MM.1S (cell line): ENCODE measurements at regions not wholly inside any gene's neighbourhood (a gene's known extent, or its start where the extent isn't known, plus 50 kb on each side); places are given as distances from the start of the nearest gene placed in this dataset.

ENCODE experiments used
- EZH2phosphoT487 ChIP-seq: fragments of 300-600 bp; sonication (generic); IDR thresholded peaks from 2 replicates; pipeline ENCODE4 v1.6.1; 2018; ENCODE audit warnings: antibody characterized with exemption, low read length
- TF ChIP-seq, protein P1 (sequence below): fragments of 300-600 bp; sonication (generic); IDR thresholded peaks from 2 replicates; pipeline ENCODE4 v1.5.1; 2016; ENCODE audit warnings: antibody characterized with exemption, low read length, mixed read lengths

DNA sequence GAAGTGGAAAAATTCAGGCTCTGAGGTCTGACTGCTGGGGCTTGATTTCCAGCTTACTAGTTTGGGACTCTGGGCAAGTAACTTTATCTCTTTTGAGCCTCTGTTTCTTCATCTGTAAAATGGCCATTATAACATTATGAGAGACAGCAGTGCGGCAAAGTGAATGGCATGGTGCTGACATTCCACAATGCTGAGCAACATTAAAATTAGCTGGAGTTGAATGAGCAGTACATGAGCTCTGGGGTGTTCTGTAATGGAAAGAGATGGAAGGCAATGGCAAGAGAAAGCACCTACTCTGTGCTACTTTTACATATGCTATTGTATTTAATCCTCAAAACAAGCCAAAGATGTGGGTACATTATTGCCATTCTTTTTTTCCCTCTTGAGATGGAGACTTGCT, 535.7 kb upstream of the CDH11 start:
- TF ChIP-seq, protein P1, sequence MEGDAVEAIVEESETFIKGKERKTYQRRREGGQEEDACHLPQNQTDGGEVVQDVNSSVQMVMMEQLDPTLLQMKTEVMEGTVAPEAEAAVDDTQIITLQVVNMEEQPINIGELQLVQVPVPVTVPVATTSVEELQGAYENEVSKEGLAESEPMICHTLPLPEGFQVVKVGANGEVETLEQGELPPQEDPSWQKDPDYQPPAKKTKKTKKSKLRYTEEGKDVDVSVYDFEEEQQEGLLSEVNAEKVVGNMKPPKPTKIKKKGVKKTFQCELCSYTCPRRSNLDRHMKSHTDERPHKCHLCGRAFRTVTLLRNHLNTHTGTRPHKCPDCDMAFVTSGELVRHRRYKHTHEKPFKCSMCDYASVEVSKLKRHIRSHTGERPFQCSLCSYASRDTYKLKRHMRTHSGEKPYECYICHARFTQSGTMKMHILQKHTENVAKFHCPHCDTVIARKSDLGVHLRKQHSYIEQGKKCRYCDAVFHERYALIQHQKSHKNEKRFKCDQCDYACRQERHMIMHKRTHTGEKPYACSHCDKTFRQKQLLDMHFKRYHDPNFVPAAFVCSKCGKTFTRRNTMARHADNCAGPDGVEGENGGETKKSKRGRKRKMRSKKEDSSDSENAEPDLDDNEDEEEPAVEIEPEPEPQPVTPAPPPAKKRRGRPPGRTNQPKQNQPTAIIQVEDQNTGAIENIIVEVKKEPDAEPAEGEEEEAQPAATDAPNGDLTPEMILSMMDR, result no peak
- no peak for TF ChIP-seq EZH2phosphoT487
